Embryonic facial prominence (tissue), 1 donor: ENCODE measurements at regions not wholly inside any gene's neighbourhood (a gene's known extent, or its start where the extent isn't known, plus 50 kb on each side); places are given as distances from the start of the nearest gene placed in this dataset.

ENCODE experiments used
- DNase-seq: peaks from one replicate; pipeline ENCODE4 v3.0.0-alpha.2; 2016; ENCODE audit errors: extremely low spot score

- DNase-seq: no peak
These were observed 291.8 kb downstream of the ICOS start for GRCh38 chr2:204228169-204228886.

- no peak for DNase-seq
These were observed 297.7 kb downstream of the ICOS start for GRCh38 chr2:204234248-204234647.

DNA sequence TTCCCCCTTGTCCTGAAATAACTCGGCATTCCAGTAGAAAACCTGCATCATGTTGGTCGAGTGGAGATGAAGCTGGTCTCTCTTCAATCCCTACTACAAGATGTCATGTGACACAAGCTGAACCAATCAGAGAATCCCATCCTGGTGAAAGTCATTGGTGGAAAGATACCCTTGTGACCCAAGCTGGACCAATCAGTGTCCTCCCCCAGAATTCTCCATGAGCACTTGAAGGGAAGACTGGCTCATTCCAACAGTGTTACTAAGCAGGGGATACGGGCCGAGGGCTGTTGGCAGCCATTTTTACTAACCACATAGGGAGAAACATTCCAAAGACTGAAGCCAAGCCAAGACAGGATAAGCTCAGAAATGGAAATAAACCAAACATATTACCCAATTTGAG lies 298.3 kb downstream of the ICOS start:
- no peak for DNase-seq

GRCh38 chr2:204237416-204237815 lies 300.9 kb downstream of the ICOS start:
- no peak for DNase-seq

DNA sequence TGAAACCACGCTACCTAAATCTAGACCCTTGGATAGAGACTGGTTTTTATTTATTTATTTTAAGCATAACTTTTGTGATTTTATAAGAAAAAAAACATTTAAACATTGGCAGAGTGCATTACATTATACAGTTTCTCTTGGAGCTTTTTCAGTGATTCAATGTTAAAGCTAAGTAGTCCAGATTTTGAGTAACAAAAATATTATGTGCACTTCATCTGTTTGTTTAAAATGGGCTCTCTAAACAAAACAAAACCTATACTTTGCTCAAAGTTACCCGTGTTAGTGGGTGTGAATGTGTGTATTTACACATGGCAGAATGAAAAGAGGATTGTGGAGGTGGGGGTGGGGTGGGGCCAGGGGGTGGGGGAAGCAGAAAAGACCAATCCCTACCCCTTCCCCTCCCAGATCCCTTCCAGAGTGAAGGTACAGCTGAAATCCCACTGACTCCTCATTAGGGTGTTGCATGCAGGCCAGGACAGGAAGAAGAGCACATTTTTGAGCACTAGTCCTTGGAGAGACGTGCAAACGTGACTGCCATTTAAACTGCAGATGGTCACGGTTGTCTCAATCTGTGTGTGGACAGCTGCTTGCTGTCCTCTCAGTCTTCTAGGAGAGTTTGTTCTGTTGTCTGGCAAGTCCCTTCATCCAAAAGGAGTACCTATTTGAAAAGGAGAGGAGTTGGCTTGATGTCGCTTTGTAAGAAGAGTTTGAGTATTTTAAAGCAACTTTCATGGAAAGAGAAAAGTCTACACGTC lies 303.0 kb downstream of the ICOS start:
- no peak for DNase-seq

DNA sequence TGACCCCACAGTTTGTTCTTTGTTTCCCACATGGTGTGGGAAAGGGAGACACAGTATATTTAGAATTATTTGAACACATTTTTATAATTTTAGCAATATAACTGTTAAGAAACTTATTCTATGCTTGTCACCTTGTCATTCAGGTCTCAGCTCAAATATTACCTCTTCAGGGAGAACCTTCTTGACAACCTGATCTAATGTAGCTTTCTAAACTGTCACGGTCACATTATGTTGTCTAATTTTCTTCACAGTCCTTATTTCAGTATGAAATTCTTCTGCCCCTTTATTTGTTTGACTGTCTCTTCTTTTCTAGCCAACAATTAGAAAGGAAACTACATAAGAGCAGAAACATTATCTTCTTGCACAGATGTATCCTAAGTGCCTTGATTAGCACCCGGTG lies 304.3 kb upstream of the PARD3B start:
- no peak for DNase-seq

- no peak for DNase-seq
These were observed 295.8 kb upstream of the PARD3B start for GRCh38 chr2:204249437-204249836.

DNA sequence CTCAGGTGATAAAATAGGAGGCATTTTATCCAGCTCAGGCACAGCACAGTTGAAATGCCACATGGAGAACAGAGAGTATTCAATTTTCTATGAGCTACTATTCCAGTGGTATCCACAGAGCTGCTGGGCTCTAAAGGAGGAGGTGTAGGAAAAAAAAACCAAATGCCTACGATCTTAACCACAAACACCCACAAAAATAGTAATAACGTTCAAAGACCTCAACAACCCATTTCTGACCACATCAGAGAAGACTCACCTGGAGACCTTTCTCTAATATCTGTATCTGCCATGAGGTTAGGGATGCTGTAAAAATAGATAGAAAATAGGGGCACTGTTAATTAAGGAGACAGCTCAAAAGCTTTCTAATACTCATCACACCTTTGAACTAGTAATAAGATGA lies 294.6 kb upstream of the PARD3B start:
- DNase-seq: no peak

- no peak for DNase-seq
These were observed 293.9 kb upstream of the PARD3B start for GRCh38 chr2:204251158-204251997.

DNA sequence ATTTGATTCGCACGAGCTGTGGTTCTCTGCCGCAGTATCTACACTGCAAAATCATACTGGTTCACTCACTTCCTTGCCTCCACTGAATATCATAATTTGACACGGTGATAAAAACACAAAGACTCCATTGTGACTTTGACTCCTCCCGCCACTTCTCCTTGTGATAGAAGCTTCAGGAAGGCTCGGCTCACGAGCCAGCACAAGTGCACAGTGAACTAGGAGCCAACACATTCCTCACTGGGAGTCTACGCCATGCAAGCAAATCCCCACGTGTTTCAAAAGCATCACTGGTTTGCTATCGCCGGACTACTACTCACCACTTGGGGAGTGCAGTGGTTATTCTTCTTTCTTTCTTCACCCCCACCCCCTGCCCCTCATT lies 293.3 kb upstream of the PARD3B start:
- no peak for DNase-seq

DNA sequence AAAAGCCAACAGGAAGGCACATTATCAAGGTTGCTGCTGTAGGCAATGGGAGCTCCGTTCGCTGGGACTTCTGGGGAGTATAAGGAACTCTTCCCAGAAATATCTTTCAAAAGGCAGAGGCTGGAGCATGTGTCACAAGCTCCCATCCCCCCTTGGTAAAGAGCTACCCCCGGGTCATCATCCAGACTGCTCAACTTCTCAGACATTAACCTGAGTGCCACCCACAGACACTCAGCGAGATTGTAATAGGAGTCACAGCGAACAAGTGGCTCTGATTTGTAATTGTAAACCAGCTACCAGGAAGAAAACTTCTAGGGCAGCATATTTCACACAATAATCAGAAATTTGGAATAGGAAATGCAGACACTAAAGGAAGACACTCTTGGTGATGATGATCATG lies 290.2 kb upstream of the PARD3B start:
- DNase-seq: no peak

GRCh38 chr2:204255526-204255925 lies 289.7 kb upstream of the PARD3B start:
- DNase-seq: no peak

DNA sequence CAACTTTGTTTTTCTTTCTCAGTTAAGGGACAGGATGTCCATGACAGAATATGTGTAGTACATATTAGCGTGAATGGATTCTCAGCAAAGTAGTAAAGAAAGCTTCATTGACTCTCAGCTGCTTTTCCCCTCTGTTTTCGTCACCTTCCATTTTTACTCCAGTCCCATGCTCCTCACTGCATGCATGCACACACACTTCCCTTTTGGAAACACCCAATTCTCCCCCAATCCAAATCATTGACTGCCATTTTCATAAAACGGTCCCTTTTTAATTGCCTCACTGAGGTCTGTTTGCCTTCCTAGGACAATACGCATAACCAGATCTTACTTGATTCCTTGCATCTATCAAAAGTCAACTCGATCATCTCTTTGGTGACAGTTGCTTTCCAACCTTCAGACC lies 287.5 kb upstream of the PARD3B start:
- no peak for DNase-seq

- no peak for DNase-seq
These were observed 286.4 kb upstream of the PARD3B start for GRCh38 chr2:204258890-204259289.

DNA sequence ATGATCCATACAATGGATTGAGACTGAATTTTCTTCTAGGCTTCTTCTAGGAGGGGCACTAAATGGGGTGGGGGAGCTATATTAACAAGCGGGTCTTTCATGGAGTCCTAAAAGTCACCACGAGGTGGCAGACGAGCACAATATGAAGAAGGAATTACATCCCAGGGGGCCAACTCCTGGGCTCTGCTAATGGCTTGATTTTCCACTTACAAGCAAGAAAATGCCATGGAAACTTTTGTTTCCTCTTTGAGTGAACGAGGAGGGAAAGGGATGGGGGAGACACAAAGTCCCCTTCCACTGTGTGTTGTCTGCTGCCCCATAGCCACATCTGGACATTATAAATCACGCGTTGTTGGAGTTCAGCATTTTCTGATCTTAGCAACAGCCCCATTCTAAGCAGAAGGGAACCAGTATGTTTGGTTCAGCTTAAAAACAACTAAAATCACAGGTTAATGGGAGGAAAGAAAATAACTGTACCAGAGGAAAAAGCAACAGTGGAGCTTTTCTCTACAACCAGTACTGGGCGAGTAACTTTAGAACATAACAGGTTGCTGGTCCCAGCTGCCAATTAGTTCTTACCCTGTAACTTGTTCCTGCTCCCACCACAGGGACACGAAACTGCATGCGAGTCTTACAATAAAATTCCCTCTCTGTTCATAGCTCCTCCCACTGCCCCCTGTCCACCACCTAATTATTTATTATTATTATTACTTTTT lies 285.0 kb upstream of the PARD3B start:
- DNase-seq: peak; percentile 77

GRCh38 chr2:204260901-204261300 lies 284.4 kb upstream of the PARD3B start:
- DNase-seq: no peak

- DNase-seq: no peak
These were observed 283.4 kb upstream of the PARD3B start for GRCh38 chr2:204261846-204262245.

DNA sequence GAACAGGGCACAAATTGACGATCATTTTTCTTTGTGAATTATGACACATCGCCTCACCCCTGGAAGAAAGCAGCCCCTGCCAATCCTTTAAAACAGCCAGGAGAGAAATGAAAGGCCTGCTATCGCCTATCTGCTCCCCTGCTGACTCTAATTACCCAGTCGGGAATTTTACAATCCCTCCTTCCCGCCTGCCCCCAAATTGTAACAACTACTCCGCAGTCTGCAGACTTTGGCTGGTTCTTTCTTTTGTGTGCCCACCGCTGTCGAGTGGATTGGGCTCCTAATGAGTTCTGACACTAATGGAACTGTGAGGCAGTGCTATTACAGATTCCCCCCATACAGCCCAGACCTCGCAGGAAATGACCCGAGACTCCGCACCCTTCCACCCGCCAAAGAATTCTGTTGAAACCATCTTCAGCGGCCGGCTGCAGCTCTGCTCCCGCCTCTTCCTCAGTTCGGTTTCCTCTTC lies 281.2 kb upstream of the PARD3B start:
- DNase-seq: no peak

DNA sequence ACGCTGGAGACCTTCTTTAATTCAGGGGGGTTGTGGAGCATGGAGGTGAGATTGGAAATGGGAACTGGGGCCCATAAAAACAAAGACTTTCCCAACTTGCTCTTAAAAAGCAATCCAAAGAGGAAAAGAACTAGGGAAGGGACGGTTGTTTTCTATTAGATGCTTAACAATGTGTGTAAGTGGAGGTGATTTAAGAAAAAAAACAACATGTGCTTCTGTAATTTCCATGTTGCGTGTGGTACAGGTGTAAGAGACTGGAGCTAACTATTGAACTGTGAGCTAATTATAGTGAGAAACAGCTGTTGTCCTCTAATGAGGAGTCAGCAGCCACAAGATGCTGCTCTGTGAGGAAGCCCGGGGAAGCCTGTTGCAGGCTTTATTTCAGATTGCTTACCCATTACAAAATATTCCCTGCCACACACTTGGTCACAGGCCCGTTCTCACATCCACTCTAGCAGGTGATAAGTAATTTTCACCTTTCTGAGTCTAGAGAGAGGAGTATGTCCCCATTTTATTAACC lies 280.6 kb upstream of the PARD3B start:
- DNase-seq: no peak

- no peak for DNase-seq
These were observed 279.5 kb upstream of the PARD3B start for GRCh38 chr2:204265681-204266181.

- no peak for DNase-seq
These were observed 276.8 kb upstream of the PARD3B start for GRCh38 chr2:204268458-204268857.
